ENCODE measurements at regions not wholly inside any gene's neighbourhood (a gene's known extent, or its start where the extent isn't known, plus 50 kb on each side); places are given as distances from the start of the nearest gene placed in this dataset.

DNA sequence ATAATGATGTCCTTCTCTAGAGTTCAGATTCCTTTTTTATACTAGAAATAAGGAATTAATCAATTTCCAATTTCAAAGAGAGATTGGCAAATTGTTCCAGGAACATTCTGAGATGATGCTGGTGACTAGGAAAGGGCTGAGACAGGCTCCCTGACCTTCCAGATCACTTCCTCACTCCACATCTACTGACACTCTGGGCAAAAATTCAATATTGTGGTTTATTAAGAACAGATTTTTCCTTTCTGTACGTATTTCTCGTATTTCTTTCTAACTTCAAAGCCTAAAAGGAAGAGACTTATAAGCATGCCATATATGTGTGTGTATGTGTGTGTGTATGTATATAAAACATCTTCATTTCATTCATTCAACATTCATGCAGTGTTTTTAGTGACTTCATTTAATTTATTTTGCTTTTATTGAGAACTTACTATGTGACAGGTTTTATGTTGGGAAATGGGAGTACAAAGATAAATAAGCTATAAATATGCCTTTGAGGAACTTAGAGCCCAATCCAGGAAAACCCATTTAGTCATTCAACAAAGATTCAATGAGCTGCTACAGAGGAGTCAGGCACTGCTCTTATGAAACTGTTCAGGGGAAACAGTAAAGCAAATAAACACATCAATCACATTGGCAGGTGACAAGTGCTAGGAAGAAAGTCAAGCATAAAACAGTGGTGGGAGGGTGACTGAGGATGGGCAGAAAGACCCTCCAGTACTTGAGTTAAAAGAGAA, 137.9 kb downstream of the RDH14 start:
- no peak for DNase-seq

DNA sequence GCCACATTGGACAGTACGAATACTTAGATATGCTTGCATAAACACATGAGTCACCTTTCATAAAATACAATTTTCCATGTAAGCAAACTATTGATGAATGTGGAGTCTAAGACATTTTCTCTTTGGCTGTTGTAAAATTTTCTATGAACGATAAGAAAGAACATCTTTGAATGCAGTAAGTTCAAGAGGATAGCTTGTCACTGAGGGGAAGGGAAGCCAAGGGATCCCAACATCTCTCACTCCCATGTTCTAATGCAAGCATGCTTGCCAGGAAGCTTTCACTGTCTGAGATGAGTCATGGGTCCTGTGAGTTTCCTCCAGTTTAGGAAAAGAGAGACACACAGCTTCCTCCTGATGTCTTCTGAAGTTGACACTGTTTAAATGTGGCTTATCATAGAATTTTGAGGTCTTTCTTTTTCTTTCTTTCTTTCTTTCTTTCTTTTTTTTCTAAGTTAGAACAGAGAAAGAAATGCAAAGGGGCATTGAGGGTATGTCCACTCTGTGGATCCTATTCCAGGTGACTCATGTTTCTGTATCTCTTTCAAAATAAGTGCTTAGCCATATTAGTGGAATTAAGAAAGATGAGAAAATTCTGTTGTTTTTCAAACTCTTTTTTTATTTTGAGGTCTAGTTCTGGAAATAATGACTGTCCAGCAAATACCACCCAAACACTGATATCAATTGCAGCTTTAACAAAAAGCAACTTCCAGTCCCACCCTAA, 146.6 kb downstream of the RDH14 start:
- no peak for DNase-seq

DNA sequence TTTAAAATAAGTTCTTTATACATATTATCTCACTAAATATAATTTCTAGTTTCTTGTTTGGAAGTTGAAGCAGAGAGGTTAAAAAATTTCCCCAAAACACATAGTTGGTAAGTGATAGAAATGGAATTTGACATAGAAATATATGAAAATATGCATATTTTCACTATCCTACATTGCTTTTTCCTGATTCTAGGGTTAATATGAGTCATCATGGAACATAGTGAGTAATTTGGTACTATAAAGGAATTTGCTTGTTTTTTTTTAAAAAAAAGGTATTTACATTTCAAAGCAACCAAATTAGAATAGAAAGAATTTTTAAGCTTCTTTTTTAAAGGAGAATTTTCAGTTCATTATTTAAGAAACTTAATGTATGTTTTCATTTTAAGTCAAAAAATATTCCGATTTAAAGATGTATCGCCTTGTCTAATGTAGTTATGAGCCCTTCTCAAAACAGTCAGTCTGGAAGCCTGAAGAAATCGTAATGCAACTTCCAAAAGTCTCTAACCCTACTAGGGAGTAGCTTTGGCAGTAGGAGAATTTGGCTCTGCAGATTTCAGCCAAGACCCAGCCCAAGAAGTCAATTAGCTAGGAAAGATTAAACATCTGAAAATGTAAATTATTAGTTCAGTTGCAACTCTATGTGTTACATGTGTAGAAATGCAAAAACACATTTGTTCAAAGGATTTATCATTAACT, 147.3 kb downstream of the RDH14 start:
- no peak for DNase-seq

DNA sequence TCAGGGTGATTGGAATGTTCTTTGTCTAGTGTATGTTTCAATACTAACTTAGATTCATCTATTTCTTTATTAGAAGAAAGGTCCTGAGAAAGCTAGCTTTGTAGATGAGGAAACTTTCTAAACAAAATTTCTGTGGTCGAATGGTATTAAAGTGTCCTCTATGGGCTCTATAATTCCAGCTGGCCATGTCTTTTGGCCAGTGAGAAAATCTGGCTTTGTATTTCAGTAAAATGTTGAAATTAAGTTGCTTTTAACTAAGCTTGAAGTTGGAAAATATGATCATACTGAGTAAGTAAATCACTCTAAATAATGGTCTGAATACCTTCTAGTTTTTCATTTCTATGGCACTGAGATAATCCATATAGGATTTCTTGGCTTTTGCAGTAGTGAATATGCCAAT, 148.8 kb downstream of the RDH14 start:
- DNase-seq: no peak

DNA sequence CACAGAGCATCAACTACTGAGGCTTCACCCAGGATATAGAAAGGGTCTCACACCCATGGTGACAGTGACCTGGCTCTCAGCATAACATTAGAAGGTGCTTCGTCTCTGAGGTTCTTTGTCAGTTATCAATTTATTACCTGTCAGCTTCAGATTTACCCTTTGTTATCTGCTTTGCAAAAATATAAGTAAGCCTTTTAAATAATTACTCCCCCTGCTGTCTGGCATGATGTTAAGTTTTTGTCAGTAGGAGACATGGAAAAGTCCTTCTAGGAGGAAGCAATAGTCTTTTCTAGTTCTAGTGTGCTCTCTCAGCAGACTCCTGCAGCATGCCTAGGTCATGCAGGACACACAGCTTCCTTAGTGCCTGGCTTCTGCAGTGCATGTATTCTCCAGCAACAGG, 149.9 kb downstream of the RDH14 start:
- DNase-seq: no peak

DNA sequence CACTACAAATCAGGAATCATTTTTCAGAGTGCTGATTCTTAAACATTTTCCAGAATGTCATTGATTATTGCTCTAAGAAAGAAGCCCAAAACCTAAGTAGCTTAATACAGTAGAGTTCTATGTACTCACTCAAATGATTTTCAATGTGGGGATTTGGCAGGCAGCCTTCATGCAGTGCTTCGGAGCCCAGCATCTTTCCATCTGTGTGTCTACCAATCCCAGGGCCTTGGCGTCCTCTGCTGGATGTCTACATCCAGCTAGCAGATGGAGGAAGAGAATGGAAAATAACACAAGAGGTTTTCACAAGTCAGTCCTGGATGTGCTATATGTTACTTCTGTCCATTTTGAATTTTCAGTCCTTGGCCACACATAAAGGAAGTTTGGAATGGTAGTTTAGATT, 151.8 kb downstream of the RDH14 start:
- DNase-seq: no peak

DNA sequence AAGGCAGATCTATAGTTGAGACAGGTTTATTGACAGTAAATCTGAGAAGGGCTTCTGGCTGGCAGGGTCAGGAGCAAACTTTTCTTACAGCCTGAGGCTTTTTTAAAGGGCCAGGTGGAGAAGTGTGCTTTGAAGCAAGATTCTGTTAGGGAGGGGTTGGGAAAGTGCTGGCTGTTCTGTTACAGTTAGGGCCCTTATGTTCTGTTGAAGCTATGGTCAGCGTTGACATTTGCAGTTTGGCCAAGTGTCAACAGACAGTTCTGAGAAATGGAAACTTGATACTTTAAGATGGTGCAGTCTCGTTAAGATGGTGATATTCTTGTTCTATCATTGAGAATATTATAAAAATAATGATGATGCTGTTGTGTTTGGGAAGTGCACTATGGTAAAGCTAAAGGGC, 154.2 kb downstream of the RDH14 start:
- DNase-seq: no peak

DNA sequence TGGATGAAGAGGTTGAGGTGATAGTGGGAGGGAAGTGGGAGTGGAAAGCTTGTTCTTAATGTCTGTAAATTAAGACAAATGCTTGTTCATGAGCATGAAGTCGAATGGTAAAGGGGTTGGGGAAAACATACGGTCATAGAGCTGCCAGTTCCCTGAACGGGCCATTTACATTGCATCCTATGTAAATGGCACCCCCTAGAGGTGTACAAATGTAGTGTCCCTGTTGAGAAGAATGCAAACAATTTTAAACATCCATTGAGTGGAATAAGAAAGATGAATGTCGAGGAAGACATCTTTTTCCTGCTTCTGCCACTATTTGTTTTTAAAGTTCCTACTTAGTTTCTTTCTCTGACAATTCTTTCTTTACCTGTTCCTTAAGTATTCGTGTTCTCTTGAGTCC, 155.7 kb downstream of the RDH14 start:
- DNase-seq: no peak

DNA sequence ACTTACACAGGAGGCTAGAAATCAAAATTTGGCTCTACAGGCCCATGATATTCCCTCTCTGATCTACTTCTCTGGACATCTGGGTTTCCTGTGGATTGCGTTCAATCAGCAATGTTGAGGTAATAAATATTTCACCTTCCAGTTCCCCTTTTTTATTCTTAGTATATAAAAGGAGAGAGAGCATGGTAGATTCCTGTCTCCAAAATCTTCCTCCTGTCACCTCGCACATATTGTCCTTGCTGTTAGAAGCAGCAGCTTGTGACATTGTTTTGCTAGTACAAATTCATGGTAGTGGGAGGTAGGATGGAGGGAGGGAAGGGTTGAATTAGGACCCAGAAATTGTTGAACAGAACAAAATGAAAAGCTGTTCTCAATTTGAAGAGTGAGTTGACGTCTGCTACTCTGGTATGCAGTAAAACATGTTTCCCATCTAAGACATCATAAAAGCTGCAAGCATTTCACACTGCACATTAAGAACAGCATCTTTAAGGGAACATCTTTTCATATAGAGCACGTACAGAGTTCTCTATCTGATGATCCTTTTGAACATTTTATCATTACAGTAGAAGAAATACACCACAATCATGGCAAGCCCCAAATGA, 156.4 kb downstream of the RDH14 start:
- DNase-seq: no peak

DNA sequence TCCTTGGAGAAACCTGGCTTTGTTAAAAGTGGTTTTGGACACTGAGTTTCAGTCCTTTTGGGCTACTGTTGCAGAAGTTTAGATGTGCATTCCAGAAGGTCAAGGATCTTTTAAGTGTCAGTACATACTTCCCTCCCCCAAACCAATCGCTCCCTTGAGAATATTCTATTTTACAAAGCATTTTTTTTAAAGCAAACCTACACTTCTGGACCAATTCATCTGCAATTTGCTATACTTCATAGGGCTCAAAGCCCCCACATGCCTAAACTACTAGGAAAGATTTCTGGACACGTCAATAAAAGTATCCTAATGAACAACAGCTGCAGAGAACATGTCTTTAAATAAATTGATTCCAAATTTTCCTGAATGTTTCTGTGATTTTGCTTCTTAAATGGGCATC, 157.6 kb downstream of the RDH14 start:
- DNase-seq: no peak

DNA sequence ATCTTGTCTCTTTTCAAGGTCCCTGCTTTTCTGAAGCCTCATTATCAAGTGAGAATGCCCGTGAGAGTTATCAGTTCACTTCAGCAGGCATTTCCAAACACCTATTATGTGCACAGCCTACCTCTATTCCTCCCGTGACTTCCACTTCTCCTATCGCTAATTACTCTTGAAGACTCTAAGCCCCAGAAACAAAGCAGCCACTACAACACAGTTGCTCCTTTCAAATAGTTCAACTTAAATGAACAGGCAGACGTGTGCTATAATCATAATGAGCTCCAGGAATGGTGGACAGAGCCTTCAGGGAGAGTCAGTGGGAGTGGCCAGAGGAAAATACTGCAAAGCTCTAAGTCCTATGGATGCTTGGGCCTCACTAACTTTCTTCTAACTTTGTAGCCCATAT, 159.0 kb downstream of the RDH14 start:
- DNase-seq: no peak

DNA sequence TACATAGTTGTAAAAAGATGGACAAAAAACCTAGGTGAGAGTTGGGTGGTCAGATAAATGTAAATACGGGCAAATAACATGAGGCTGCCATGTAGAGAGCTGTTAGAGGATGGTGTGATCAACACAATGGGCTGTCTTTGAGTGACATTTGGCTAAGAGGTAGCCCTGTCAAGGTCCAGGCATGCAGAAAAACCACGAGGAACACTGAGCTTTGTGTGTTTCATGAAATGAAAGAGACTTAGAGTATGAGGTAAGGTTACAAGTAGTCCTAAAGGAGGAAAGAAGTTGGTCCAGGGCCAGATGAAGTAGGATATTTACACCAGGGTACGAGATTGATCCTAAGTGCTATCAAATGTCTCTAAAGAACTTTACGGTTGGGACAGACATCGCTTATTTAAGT, 160.9 kb downstream of the RDH14 start:
- DNase-seq: no peak

DNA sequence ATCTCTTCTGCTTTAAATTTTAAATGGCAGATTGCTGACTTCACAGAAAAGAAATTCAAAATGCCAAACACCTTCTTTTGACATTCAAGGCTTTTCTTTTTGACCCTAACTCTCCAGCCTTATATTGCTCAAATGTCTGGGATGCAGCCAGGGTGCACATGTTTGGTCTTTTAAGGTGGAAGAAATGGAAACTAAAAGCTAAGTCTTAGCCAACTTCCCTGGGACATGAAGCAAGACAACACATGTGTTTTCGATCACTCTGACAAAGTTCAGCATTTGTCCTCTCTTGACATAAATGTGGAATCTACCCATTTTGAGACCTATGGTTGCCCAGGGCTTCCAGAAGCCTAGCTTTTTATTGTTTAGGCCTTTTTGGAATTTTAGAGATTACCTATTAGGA, 161.6 kb downstream of the RDH14 start:
- DNase-seq: no peak

DNA sequence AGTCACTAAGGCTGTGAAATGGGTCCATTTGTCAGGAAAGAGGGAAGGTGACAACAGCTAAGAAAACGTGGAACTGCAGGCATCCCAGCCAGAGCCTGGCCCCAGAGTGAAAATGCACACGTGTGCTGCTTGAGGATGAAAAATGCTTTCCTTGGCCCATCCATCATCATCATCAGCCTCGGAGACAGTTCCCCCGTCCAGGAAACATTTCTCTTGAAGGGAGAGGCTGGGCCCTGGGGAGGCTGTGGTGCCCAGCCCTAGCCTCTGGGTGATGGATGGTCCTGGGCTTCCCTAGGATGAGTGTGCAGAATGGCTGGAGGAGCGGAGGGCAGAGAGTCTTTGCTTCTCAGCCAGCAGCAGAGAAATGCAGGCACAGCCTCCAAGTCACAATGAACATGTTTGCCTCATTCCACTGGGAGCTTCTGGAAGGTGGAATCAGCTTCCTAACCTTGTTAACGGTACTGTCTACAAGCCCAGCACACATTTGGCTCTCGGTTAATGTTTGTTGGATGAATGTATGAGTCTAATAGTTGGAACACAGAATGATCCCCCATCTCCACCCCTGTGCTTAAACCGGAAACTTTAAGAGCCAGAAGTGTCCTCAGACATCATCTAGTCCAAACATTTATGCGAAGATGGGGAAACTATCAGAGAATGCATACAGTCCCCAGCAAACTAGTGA, 164.0 kb downstream of the RDH14 start:
- DNase-seq: no peak

DNA sequence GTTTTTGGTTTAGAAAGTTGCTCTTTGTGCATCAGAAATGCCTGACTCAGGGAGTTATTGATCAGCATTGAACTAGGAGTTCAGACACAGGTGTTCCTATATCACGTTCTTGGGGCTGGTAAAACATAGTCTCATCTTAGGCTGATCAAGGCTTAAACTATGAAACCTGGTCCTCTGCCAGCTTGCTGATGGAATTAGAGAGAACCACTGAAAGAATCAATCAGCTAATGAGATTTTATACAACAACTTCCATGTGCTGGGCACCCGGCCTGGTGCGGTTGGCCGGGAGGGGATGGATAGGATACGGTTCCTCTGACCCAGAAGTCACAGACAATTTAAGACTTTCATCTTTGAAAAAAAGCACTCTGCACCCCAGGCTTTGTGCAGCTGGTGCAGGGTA, 164.9 kb downstream of the RDH14 start:
- no peak for DNase-seq

DNA sequence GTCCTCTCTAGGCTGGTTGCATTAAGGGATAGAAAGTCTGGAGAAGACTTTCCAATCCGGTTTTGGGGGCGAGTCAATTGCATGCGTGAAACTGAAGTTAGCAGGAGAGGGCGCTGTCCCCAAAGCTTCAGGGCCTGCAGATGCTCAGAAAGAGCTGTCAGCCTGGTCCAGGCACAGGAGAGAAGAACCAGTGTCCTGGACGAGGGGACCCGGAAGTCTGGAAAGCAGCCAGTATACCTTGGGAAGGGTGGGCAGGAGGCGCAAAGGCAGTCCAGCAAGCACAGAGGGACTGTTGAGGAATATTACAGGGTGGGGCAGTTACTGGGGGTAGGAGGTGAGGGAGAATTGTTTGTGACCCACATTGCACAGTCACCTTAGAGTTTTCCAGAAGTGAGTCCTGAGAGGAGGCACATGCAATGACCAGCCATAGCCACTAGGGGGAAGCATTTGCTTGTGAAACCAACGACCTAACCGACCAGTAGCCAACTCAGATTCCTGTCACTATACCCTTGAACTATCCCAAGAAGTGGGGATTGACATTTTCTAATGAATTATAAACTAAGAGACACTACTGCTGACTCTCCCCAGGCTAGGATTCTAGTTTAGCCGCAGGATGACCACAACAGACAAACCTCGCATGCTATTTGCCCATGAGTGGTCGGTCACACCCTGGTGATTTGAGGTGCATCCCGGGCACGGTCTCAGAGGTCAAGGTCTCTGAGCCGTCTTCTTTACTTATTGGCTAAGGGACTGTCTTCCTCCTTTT, 172.8 kb downstream of the RDH14 start:
- peak; percentile 52 for DNase-seq

DNA sequence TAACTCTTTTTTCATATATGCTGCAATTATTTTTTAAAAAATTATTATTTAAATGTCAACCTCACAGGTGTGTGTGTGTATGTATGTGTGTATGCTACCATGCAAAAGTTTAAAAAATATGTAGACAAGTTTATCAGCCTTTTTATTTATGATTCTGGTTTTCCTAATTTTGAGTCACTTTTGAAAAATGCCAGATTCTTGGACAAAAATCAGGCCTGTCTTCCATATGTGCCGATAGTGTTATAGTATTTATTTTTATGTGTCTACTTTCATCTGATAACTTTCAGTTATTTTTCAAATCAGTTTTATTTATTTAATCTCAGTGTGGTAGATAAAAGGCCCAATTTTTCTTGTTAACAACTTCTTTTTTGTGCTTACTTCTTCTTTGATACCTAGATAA, 176.2 kb downstream of the RDH14 start:
- no peak for DNase-seq

DNA sequence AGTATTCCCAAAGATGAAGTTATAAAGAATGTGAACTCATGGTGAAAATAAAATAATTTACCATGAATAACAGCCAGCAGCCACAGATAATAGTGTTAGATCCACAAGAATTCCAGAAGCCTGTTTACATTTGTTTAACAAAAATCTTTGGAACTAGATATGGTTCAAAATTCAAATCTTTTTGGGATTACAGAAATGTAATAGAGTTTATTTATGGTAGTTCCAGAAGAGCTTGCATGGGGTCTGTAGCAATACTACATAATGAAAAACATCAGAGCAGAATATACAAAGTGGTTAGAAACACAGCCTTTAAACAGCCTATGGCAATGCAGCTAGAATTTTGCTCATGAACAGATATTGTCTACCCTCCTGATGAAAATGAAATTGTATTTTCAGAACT, 179.1 kb downstream of the RDH14 start:
- DNase-seq: no peak

DNA sequence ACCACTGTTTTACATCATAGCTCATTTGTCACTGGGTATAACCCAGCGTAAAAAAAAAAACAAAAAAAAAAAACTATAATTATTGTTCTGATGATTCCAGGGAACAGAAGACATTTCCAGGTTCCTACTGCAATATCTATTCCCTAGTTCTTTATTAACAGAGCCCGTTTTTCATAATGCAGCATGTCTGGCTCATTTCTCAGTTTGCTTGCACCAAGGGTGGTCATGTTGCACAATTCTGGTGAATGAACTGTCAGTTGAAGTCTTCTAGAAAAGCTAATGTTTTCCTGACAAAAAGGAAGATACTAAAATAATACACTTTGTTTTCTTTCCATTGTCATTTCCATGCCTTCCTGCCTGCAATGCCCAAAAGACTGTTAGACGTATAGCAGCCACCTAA, 180.1 kb downstream of the RDH14 start:
- no peak for DNase-seq

DNA sequence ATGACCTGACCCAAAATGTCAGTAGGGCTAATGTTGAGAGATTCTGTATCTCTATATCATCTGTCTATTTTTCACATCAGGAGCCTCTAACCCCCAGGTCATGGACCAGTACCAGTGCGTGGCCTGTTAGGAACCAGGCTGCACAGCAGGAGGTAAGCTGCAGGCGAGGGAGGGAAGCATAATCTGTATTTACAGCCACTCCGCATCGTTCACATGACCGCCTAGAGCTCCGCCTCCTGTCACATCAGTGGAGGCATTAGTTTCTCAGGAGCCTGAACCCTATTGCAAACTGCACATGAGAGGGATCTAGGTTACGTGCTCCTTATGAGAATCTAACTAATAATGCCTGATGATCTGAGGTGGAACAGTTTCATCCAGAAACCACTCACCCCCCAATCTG, 180.6 kb downstream of the RDH14 start:
- DNase-seq: no peak

DNA sequence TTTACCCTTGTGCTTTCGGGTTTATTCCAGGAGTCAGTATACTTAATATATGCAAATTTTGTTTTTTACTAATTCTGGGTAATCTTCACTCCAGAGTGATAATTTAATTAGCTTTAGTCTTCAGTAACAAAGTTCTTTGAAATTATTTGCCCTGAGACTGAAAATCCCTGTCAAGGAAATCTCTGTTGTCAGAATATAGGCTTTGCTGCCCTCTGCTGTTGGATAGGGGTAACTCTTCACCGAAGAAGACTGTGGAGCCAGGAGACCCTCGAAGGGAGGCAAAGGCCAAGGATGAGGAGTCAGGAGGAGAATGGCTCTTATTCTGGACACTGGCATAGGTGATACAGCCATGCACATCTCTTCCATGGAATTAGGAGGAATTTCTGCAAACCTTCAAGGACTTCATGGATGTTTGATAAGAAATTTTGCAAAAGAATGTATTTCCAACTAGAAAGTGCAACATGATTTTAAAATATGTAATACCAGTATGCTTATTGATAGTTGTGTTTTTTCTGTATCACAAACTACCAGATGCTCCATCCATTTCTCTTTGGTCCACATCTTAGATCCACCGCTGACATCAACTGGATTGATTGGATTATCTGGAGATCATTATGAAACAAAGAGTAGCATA, 182.3 kb downstream of the RDH14 start:
- DNase-seq: peak; percentile 1

DNA sequence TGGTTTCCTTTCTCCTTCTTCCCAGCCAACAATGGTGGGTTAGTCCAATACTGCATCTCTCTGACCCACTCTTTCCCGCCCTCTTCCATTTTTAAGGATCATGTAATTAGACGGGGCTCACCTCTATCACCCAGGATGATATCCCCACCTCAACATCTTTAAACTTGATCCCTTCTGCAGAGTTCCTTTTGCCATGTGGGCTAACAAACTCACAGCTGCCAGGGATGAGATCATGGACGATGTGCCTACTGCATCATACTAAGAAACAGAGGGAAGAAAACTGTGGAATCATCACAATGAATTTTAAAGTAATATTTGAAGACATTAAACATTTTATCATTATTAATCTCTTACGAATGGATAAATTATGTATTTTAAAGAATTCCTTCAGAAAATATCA, 183.5 kb downstream of the RDH14 start:
- no peak for DNase-seq

Measured in stimulated activated CD4-positive, alpha-beta T cell treated with anti-CD3 and anti-CD28 coated beads, Interleukin-4, amount 100 ng/mL, for 1 hour (primary cell).